Ishikawa (cell line): ENCODE measurements at regions not wholly inside any gene's neighbourhood (a gene's known extent, or its start where the extent isn't known, plus 50 kb on each side); places are given as distances from the start of the nearest gene placed in this dataset.

Experiments used
- CEBPB ChIP-seq: IDR thresholded peaks from 2 replicates; pipeline ENCODE4 v1.6.1; 2012
- CREB1 ChIP-seq: IDR thresholded peaks from 2 replicates; pipeline ENCODE4 v1.6.1; 2012; ENCODE audit warnings: low read depth
- EGR1 ChIP-seq: IDR thresholded peaks from 2 replicates; pipeline ENCODE4 v1.6.1; 2012
- EP300 ChIP-seq: IDR thresholded peaks from 2 replicates; pipeline ENCODE4 v1.6.1; 2012; ENCODE audit warnings: borderline replicate concordance
- FOXM1 ChIP-seq: IDR thresholded peaks from 2 replicates; pipeline ENCODE4 v1.6.1; 2012; ENCODE audit warnings: low read depth, borderline replicate concordance
- NFIC ChIP-seq: IDR thresholded peaks from 2 replicates; pipeline ENCODE4 v1.6.1; 2012
- RAD21 ChIP-seq: IDR thresholded peaks from 2 replicates; pipeline ENCODE4 v1.6.1; 2012; ENCODE audit warnings: low read depth
- TAF1 ChIP-seq: IDR thresholded peaks from 2 replicates; pipeline ENCODE4 v1.6.1; 2012; ENCODE audit warnings: low read depth, mild to moderate bottlenecking
- TCF12 ChIP-seq: IDR thresholded peaks from 2 replicates; pipeline ENCODE4 v1.6.1; 2012; ENCODE audit warnings: low read depth
- TEAD4 ChIP-seq: IDR thresholded peaks from 2 replicates; pipeline ENCODE4 v1.6.1; 2012
- YY1 ChIP-seq: IDR thresholded peaks from 2 replicates; pipeline ENCODE4 v1.6.1; 2012; ENCODE audit warnings: low read depth
- ZBTB7A ChIP-seq: IDR thresholded peaks from 2 replicates; pipeline ENCODE4 v1.6.1; 2012; ENCODE audit warnings: low read depth
- TF ChIP-seq, protein P1 (sequence below): IDR thresholded peaks from 2 replicates; pipeline ENCODE4 v1.6.1; 2012
- TF ChIP-seq, protein P2 (sequence below): IDR thresholded peaks from 2 replicates; pipeline ENCODE4 v1.6.1; 2012
- TF ChIP-seq, protein P3 (sequence below): IDR thresholded peaks from 2 replicates; pipeline ENCODE4 v1.6.1; 2012; ENCODE audit warnings: low read depth, mild to moderate bottlenecking

DNA sequence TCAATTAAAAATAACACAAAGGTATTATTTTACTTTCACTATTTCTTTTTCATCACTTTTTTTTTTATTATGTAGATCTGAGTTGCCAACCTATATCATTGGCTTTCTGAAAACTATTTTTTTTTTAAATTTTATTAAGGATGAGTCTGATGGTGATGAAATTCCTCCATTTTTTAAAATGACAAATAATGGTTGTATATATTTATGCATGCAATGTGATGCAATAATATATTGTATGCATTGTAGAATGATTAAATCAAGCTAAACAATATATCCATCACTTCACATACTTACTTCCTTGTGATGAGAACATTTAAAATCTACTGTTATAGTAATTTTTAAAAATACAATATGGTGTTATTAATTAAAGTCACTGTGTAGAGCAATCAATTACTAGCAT, 1081.6 kb downstream of the CNTNAP5 start:
- no peak for TF ChIP-seq CEBPB
- TF ChIP-seq TEAD4, result no peak
- TF ChIP-seq, protein P1, sequence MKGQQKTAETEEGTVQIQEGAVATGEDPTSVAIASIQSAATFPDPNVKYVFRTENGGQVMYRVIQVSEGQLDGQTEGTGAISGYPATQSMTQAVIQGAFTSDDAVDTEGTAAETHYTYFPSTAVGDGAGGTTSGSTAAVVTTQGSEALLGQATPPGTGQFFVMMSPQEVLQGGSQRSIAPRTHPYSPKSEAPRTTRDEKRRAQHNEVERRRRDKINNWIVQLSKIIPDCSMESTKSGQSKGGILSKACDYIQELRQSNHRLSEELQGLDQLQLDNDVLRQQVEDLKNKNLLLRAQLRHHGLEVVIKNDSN, result no peak
- no peak for TF ChIP-seq CREB1
- TF ChIP-seq YY1, result no peak

DNA sequence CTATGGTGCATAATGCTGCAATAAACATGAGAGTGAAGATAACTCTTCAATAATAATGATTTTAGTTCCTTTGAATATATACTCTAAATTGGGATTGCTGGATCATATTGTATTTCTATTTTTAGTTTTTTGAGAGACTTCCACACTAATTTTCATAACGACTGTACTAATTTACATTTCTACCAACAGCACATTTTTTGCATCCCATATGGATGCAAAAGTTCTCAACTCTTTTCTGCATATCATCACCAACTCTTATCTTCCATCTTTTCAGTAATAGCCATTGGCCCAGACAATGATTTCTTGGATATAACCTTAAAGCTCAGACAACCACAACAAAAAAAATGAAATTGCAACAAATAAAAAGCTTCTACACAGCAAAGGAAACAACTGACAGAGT, 1082.4 kb downstream of the CNTNAP5 start:
- TF ChIP-seq TCF12 (no peak), TAF1 (no peak), EGR1 (no peak), TEAD4 (no peak), EP300 (no peak), ZBTB7A (no peak), CREB1 (no peak), YY1 (no peak), CEBPB (no peak), NFIC (no peak), RAD21 (no peak), FOXM1 (no peak)
- TF ChIP-seq, protein P1, result no peak
- TF ChIP-seq, protein P2, sequence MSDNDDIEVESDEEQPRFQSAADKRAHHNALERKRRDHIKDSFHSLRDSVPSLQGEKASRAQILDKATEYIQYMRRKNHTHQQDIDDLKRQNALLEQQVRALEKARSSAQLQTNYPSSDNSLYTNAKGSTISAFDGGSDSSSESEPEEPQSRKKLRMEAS, result no peak
- TF ChIP-seq, protein P3, sequence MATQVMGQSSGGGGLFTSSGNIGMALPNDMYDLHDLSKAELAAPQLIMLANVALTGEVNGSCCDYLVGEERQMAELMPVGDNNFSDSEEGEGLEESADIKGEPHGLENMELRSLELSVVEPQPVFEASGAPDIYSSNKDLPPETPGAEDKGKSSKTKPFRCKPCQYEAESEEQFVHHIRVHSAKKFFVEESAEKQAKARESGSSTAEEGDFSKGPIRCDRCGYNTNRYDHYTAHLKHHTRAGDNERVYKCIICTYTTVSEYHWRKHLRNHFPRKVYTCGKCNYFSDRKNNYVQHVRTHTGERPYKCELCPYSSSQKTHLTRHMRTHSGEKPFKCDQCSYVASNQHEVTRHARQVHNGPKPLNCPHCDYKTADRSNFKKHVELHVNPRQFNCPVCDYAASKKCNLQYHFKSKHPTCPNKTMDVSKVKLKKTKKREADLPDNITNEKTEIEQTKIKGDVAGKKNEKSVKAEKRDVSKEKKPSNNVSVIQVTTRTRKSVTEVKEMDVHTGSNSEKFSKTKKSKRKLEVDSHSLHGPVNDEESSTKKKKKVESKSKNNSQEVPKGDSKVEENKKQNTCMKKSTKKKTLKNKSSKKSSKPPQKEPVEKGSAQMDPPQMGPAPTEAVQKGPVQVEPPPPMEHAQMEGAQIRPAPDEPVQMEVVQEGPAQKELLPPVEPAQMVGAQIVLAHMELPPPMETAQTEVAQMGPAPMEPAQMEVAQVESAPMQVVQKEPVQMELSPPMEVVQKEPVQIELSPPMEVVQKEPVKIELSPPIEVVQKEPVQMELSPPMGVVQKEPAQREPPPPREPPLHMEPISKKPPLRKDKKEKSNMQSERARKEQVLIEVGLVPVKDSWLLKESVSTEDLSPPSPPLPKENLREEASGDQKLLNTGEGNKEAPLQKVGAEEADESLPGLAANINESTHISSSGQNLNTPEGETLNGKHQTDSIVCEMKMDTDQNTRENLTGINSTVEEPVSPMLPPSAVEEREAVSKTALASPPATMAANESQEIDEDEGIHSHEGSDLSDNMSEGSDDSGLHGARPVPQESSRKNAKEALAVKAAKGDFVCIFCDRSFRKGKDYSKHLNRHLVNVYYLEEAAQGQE, result no peak

DNA sequence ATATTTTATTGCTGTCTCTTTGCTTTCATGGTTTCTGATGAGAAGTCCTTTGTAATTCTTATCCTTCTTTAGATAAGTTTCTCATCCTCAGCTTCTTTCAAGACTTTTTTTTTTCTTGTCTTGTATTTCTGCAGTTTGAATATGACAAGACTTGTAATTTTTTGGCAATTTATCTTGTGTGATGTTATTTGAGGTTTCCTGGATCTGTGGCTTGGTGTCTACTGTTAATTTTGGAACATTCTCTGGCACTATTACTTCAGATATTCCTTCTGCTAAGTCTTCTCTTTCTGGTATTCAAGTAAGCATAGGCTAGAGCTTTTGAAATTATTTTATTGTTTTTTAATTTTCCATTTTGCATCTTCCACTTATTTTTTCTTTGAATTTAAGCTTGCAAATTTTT, 1083.2 kb downstream of the CNTNAP5 start:
- TF ChIP-seq, protein P1, result no peak
- no peak for TF ChIP-seq YY1
- no peak for TF ChIP-seq TAF1
- no peak for TF ChIP-seq TCF12
- TF ChIP-seq, protein P2, result no peak
- no peak for TF ChIP-seq RAD21
- TF ChIP-seq ZBTB7A, result no peak
- TF ChIP-seq CEBPB, result no peak

DNA sequence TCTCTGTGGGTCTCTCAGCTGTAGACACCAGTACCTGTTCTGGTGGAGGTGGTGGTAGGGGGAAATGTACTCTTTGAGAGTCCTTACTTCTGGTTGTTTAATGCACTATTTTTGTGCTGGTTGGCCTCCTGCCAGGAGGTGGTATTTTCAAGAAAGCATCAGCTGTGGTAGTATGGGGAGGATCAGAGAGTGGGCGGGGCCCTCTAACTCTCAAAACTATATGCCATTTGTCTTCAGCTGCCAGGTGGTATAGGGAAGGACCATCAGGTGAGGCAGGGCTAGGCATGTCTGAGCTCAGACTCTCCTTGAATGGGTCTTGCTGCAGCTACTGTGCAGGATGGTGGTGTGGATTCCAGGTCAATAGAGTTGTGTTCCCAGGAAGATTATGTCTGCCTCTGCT, 1100.8 kb downstream of the CNTNAP5 start:
- TF ChIP-seq NFIC, result no peak
- TF ChIP-seq, protein P3, result no peak

DNA sequence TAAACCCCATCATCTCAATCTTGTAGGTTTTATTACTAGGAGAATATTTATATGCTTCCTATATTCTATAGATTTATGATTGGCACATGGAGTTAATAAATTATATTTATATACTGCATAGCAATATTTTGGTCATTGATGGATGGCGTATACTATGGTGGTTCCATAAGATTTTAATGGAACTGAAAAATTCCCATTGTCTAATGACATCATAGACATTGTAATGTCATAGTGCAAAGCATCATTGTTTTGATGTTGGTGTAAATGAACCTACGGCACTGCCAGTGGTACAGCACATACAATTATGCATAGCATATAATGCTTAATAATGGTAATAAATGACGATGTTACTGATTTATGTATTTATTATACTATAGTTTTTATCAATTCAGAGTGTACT, 1135.9 kb downstream of the CNTNAP5 start:
- TF ChIP-seq, protein P3, result no peak
- TF ChIP-seq, protein P2, result no peak
- TF ChIP-seq CEBPB (no peak), ZBTB7A (no peak), TAF1 (no peak), EGR1 (no peak), NFIC (no peak), EP300 (no peak), RAD21 (no peak), TEAD4 (no peak), CREB1 (no peak), YY1 (no peak), FOXM1 (no peak), TCF12 (no peak)
- TF ChIP-seq, protein P1, result no peak
